ENCODE measurements at regions not wholly inside any gene's neighbourhood (a gene's known extent, or its start where the extent isn't known, plus 50 kb on each side); places are given as distances from the start of the nearest gene placed in this dataset.

DNA sequence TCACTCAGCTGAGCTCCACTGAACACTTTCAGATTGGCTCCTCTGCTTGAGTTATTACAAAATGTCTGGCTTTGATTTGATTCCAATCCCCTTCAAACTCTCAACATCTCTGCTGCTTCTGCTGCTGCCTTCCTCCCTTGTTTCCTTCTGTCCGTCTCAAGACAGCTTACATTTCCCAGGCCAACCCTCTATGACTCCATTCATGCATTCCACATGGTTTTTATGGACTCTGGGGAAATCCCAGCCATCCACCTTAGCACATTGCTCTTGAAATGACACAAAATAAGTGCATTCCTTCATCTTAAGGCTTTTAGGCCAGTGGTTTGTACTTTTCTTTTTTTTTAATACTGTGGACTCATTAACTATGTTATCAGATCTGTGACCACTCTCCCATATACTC, 68.5 kb upstream of the TMEM164 start:
- DNase-seq: no peak

DNA sequence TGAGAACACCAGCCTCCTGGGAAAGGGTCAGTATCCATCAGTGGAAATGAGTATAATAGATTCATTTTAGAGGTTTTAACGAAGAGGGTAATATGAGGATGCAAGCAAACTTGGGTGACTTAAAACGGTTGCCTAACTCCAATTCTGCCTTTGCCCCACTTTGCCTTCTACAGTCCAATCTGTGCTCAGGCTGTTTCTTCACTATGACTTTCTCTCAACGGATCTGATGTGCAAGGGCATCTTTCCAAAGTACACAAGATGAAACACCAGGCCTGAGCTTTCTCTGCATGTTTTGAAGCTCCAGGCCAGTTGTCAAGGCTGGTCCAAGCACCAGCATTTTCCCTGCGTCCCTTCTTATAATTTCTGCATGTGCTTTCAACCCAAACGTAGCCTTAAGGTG, 68.0 kb upstream of the TMEM164 start:
- DNase-seq: no peak

DNA sequence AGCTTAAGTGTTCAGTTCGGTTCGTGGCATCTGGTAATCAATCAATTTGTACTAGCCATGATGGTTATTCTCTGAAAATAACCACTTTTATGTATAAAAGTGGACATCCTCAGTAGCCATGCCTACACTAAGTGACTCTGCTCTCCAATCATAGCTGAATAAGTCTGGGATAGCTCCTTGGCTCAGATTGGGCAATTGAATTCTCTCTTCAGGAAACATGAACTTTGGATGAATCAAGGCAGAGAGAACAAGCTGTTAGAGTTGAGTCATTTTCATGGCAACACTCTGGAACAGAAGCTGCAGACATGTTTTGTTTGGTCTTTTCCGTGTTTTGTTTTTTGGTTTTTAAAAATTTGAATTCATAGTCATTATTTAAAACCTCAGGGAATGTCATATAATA, 66.8 kb upstream of the TMEM164 start:
- no peak for DNase-seq

DNA sequence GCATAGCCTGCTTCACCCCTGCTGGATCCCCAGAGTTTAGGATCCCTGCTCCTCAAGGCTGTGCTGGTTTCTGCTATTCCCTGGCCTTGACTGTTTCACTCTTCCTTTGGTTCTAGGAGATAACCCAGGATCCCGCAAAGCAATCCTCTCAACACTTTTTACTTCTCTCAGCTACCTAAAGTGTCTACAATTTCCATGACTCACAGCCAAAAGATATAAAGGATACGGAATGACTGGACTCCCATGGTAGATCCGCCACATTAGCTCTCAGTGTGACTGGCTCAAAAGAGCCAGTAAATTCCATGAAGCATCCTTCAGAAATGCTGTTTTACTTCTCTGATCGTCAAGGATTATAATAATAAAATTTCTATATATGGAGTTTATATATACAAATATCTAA, 66.3 kb upstream of the TMEM164 start:
- DNase-seq: no peak

DNA sequence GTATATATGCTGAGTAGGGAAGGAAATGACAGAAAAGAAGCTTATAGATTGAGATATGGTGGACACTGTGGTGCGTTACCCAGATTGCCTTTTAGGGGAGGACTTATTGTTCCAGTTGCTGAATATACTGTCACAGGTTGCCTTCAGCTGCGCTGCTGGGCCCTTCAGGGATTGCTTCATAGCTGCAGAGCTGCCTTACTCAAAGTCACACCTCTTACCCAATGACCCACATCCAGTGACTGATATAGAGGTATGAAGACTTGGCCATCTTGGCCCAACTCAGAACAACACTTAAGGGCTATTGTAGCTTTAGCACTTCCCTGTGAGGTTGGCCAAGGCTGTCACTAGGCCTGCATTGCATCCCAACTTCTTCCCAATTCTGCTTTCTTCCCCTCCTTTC, 63.4 kb upstream of the TMEM164 start:
- no peak for DNase-seq

DNA sequence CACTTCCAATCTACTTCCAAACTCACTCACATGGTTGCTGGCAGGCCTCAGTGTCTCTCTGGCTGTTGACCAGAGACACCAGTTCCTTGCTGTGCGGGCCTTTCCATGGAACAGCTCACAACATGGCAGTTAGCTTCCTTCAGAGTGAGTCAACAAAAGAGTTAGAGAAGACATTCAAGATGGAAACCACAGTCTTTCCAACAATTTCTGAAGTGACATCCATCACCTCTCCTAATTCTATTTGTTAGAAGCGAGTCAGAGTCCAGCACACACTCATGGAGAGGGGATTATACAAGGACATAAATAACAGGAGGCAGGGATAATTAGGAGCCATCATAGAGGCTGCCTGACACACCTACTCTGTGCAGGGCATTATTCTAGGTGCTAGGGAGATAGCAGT, 62.5 kb upstream of the TMEM164 start:
- DNase-seq: no peak

DNA sequence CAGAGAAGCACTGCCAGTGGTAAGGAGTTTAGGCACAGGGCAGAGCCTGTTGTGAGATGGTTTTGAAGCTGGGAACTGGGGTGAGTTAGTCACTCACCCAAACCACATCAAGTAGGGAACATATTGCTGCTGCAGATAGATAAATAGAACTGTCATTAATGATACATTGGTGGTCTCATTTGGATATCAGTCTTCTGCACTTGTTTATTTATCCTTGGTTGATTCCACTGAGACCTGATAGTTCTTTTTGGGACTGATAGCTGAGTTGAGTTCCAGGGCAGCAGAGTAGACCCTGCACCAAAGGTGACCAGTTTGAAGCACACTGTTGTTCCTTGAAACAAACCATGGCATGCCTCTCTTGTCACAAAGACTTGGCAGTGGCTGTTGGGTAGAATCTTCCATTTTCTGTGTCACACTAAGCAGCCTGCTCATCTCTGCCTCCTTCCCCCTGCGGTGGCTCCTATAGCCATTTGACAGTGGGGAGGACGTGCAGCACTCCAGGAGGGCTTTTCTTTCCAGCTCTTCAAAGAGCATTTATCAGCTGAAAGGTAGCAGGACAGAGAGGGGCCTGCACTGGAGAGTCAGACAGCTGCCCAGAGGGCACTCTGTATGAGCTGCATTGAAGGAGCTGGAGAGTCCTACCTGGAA, 59.7 kb upstream of the TMEM164 start:
- DNase-seq: no peak

DNA sequence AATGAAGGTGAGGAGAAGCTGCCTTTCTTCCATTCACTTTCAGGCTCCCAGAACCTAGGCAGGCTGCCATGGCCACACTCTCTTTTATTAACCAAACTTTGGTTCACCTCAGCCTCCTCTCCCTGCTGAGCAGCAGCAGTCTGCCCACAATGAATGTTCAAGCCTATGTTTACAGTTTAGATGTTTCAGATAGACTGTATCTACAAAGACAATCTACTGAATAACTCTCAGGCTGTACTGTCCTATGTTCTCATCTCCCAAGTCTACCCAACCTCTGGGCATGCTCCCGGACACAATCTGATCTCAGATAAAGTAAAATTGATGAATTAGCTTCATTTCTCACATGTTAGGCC, 59.2 kb upstream of the TMEM164 start:
- no peak for DNase-seq

DNA sequence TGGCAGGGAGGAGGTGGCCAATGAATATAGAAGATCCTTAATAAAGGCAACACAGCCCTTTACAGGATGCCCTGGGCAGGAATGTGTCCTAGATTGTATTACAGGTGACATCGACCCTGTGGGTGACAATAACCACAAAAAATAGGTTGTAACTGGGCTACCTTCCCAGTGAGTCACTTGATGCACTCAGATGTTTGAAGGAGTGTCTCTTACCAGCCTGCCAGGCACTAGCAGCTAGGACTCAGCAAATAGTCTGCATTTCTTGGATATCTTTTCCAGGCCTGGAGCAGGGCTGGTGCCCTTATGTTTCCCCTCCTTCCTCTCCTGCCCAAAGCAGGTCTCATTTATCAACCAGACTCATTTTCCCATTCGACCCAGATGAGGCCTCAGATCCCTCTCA, 50.9 kb upstream of the TMEM164 start:
- no peak for DNase-seq

DNA sequence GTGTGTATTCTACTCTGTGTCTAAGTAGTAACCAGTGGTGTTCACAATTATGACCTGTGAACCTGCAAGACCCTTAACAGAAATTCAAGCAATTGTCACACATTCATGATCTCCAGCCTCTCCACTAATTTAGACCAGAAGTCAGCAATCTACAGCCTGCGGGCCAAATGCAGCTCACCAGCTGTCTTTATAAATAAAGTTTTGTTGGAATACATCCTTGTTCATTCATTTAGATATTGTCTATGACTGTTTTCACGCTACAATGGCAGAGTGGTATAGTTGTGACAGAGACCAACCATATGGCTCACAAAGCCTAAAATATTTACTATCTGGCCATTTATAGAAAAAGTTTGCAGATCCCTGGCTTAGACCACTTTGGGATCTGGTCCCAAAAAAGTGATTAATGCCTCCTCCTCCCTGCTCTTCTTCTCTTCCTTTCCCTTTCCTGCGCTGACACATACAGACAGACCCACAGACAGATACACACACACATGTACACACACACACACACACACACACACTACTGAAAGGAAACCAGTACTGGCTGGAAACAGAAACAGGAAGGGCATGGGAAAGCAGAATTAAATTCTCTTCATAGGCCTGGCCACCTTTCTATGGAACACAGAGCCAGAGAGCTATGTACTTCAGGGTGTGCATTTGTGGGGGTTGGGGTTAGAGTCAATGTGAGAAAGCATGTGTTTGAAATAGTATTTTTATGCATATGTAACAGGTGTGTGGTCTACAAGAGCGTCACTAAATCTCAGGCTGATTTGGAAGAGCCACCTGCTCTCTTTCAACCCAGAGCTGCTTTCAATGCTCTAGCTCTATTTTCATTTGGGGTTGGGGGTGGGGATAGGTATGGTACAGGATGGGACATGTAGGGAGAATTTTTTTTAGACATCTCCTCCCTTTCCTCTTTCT, 49.7 kb upstream of the TMEM164 start:
- peak; percentile 61 for DNase-seq

Data from MV-4-11 (cell line).